NCI-H187 (cell line): ENCODE measurements at regions not wholly inside any gene's neighbourhood (a gene's known extent, or its start where the extent isn't known, plus 50 kb on each side); places are given as distances from the start of the nearest gene placed in this dataset.
A peak's percentile ranks its signal among the peaks of the same experiment; 100 is the strongest.

ENCODE experiments used
- DNase-seq, 2 experiments: peaks; one replicate each; lab custom pipeline; 2025; lab: John Stamatoyannopoulos, UW

- DNase-seq: no peak
Measured at GRCh38 chr6:15876406-15876805, 213.6 kb upstream of the DTNBP1 start.

DNA sequence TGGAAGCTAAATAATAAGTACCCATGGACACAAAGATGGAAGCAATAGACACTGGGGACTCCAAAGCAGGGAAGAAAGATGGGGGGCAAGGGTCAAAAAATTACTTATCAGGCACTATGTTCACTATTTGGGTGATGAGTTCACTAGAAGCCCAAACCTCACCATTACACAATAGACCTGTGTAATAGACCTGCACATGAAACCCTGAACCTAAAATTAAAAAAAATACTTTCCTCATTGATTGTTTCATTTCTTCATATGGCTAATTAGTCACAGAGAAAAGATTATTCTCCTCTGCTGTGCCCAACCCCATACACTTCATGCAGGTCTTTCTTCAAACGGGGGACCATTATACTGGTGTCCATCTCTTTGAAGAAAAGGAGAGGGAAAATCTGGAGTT is 213.0 kb upstream of the DTNBP1 start:
- no peak for DNase-seq

DNA sequence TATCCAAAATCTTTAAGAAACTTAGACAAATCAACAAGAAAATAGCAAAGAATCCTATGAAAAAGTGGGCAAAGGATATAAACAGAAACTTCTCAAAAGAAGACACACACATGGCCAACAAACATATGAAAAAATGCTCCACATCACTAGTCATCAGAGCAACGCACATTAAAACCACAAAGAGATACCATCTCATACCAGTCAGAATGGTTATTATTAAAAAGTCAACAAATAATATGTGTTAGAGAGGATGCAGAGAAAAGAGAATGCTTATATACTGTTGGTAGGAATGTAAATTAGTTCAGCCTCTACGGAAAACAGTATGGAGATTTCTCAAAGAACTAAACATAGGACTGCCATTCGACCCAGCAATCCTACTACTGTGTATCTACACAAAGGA is 212.0 kb upstream of the DTNBP1 start:
- DNase-seq: no peak

- no peak for DNase-seq
Measured at GRCh38 chr6:15874326-15874725, 211.5 kb upstream of the DTNBP1 start.

DNA sequence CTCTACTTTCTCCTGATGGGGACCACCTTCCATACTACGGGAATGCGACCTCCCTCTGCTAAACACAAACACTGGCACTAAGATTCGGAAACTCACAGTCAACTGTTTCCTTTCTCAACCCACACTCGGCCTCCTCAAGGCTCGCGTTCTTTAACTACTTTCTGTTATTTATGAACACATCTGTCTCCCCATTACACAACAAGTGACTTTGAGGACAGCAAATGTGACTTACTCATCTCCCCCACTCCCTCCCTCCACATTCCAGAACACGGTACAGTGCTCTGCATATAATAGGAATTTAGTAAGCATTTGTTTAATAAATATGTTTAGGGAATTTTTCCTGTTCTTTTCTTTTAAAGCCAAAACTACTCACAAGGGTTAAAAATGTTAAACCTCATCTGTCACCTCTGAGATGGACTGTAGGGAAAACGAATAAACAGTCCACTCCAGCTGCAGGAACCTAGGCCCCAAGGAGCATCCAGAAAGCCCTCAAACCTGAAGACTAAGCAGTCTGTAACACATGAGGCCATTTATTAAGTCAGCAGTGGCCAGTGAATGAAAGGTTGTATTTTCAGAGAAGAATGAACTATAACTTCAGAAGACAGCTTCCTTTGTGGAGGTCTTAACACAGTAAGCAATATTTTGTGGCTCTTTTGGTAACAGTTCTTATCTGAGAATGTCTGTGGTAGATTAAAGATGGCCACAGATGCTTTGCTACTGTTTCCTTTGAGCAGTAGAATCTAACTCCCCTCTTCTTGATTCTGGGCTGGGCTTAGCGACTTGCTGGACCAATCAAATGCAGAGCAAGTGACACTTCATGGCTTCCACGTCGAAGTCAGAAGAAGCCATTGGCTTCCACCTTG is 209.6 kb upstream of the DTNBP1 start:
- no peak for DNase-seq

DNA sequence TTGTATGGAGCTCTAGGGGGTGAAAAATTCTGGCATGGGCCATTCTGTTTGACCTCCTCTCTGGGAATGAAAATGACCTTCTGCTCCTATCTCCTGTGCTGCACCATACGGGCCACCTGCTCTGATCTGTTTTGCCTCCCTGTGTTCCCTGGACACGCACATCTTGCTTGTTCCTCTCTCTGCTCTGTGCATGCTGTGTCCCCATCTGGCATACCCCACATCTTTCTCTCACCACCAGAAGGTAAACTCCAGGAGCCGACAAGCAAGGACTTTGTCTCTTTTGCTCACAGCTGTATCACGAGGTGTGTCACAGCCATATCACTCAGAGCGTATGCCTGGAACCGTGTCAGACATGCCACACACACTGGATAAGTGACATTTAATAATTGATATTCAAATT is 208.4 kb upstream of the DTNBP1 start:
- DNase-seq: no peak

DNA sequence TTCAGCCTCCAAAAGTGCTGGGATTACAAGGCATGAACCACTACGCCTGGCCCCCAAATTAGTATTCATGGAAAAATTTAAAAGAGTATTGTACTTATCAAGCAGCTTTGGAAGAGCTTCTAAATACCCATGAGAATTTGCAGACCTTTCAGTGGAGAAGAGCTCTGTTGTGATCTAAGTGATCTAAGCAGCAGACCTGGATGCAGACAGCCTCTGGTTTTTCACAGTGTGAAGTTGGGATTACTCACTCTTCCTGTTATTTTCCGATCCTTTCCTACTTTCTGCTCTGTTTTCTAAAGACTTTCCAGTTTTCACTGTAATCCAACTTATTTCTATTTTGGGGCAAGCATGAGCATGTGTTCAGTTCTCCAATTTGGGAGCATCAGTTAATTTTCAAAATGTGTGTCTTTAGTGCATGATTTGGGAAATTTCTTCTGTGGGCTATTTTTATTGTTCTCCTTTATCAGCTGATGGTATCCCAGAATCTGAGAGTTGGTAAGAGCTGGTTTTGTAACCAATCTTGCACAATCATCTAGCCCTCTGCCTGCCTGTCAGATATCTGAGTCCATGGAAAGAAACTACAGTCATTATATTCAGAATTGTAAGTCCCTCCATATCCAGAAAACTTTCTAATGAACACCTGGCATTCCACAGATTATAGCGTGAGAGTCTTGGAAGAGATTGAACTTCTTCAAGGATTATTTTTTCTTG is 207.7 kb upstream of the DTNBP1 start:
- no peak for DNase-seq

DNA sequence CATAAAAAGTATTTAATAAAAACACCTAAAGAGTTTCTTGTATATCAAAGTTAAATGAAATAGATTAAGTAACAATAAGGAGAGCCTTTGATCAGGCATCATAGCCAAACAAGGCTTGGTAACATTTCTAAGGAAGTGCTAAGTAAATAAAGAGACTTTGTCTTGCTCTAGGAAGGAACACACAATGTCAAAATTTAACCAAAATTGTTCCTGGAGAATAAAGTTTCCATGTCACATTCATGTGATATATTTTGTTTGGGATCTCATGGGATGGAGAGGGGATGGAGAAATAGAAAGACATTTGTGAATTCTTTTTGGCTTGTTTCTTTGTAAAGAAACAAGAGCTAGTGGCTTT is 201.9 kb upstream of the DTNBP1 start:
- DNase-seq: no peak

DNA sequence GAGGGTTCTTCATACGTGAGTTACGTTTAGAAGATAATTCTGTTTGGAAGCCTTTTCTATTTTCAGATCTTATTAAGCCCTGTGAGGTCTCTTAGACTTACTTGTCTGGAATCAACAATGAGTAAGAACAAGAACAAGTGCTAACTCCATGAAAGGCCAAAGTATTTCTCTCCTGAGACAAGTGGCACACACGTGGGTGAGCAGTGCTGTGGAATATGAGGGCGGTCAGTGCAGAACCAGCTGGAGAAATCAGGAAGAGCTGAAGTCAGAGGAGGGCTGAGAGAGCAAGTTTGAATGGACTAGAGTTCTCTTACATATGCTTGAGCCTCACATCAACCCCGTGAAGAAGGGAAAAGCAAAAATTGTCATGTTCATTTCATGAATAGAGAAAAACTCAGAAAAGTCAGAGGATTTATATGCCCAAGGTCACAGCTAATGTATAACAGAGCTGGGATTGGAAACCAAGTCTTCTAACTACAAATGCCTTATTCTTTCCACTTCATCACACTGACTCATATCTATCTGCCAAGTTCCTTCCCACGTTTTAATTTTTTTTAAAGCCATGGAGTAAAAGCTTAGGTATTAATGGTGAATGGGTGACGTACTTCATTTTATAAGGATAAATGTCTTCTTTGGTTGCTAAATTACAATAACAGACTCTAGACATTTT is 201.3 kb upstream of the DTNBP1 start:
- no peak for DNase-seq

GRCh38 chr6:15862810-15863209 is 200.0 kb upstream of the DTNBP1 start:
- no peak for DNase-seq

DNA sequence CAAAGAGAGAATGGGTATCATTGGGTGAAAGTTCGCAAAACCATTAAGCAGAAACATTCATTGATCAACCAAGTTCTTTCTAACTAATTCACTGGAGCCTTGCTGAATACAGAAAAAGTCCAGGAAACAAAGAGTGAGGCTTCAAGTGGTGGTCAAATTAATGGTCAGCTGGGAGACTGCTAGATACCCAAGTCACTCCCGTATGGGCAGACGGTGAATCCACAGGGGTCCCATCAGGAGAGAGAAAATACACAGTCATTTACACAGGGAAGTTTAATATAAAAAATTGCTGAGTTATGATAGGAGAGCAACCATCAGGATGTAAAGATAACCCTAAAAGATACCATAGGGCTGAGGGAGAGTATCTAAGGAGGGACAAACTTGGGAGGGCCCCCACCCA is 198.7 kb upstream of the DTNBP1 start:
- DNase-seq: no peak

- no peak for DNase-seq
Measured at GRCh38 chr6:15854826-15855710, 192.2 kb upstream of the DTNBP1 start.

- DNase-seq: no peak
Measured at GRCh38 chr6:15854378-15854777, 191.6 kb upstream of the DTNBP1 start.

DNA sequence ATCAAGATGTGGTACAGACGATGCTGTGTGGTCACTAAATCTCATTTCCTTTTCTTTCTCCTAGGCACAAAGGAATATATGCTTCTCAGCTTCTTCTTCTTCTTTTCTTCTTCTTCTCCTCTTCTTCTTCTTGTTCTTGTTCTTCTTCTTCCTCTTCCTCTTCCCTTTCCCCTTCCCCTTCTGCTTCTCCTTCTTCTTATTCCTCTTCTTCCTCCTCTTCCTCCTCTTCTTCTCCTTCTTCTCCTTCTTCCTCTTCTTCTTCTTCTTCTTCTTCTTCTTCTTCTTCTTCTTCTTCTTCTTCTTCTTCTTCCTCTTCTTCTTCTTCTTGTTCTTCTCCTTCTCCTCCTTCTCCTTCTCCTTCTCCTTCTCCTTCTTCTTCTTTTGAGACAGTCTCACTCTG is 190.4 kb upstream of the DTNBP1 start:
- DNase-seq: no peak

DNA sequence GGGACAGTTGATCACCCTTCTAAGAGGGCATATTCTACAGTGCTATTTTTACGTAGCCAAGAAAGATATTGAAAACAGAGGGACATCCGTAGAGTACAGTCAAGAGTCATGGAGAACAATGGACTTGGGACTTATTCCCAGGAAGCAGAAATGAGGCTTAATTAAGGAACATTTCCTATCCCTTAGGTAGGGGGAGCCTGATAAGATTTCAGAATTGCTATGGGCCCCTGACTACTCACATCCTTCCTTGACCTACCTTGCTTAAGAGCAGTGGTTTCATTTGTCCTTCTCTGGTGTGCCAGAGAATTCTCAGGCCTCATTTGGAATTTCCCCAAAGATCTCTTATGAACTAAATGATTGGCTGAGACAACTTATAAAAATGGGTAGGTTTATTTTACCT is 189.5 kb upstream of the DTNBP1 start:
- no peak for DNase-seq

DNA sequence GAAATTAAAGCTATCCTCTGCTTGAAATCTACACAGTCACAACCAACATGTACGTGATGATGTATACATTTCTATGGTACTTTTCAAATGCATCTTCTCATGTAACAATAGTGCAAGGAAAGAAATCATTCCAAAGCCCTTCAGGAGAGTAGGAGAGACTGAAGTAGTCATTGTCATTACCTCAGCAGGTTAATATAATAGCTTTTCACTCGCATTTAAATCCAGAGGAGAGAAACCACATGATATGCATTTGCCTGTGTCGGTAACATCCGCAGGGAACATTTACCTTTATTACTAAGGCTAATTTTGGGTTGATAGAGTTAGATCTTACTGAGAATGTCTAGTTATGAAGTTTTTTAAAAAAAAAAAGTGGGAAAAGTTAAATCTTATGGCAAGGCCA is 186.6 kb upstream of the DTNBP1 start:
- DNase-seq: no peak

DNA sequence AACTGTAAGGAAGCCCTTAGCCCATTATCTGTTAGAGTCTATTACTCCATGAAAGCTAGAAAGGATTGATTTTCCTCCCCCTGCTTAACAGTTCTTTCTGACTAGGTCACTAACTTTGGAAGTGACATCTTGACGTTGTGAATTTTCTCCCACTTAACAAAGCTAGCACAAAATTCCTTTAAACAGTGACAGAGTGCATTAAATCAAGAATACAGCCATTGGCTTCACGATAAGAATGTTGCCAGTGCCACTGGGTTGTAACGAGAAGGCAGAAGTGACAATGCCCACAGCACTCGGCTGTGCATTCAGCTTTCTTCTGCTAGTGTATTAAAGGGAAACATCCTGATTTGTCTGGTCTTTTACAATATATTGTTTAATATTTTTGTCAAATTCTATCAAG is 182.7 kb upstream of the DTNBP1 start:
- DNase-seq: no peak

GRCh38 chr6:15843764-15844163 is 180.9 kb upstream of the DTNBP1 start:
- peak; percentile 21 to 37 for DNase-seq

DNA sequence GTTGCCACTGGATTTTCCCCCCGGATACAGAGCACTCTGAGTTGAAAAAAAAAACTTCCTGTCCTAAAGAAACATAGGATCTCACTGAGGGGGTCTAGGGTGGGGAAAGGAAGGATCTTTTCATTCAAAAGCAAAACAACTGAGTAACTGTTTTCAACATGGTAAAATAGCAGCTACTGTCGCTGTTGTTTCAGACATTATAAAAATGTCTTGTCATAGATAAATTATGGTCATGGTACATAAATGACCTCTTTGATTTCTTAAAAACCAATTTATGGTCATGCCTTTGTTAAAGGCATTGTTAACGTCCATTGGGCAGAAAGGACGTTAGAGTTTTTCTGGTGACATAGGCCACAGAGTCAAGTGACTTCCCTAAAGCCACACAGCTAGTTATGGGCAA is 180.4 kb upstream of the DTNBP1 start:
- DNase-seq: no peak

DNA sequence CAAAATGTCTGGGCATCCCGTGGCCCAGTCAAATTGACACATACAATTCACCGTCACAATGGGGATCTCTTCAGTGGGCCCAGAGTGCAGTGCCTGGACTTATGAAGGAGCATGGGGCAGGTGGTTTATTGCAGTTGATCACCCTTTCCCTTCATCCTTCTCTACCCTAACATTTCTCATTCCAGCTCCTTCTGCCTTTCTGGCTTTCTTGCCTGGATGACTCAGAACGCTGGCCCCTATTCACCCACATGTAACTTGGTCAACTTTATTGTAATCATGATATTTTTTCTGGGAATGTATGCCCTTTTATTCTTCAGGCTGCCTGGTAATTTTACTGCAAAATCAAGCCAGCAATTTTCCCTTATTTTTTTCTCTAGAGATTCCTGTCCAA is 179.9 kb upstream of the DTNBP1 start:
- no peak for DNase-seq

DNA sequence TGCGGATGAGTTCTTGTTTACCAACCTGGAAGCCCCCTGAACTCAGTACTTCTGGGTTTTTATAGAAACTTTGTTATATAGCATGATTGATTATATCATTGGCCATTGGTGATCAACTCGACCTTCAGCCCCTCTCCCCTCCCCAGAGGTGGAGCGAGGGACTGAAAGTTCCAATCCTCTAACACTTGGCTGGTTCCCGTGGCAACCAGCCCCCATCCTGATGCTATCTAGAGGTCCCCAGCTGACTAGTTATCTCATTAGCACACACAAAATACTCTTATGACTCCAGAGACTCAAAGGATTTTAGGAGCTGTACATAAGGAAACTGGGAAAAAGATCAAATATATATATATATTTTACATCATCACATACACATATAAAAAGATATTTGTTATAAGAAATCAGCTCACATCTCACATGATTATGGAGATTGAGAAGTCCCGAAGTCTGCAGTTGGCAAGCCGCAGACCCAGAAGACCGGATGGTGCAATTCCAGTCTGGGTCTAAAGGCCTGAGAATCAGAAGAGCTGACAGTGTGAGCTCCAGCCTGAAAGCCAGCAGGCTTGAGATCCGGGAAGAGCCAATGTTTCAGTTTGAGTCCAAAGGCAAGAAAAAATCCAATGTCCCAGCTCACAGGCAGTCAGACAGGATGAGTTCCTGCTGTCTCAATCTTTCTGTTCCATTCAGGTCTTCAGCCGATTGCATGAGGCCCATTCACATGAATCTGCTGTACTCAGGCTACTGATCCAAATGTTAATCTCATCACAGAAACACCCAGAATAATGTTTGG is 179.3 kb upstream of the DTNBP1 start:
- DNase-seq: no peak
